H9 (cell line): ENCODE measurements at regions not wholly inside any gene's neighbourhood (a gene's known extent, or its start where the extent isn't known, plus 50 kb on each side); places are given as distances from the start of the nearest gene placed in this dataset.

Experiments
- DNase-seq: peaks from one replicate; pipeline ENCODE4 v3.0.0-alpha.2; 2017
- H2AFZ ChIP-seq: one replicate; pipeline ENCODE4 v1.6.1; 2013; ENCODE audit warnings: mild to moderate bottlenecking, low read length, control low read depth, moderate library complexity
- H2AK5ac ChIP-seq: 2 replicates; pipeline ENCODE4 v1.6.1; 2013; ENCODE audit warnings: low read length, control low read depth, mixed read lengths; ENCODE audit not compliant: insufficient read length
- H2BK120ac ChIP-seq: one replicate; pipeline ENCODE4 v1.6.1; 2013; ENCODE audit warnings: low read depth, mild to moderate bottlenecking, low read length, control low read depth, inconsistent platforms; ENCODE audit not compliant: poor library complexity, severe bottlenecking
- H2BK12ac ChIP-seq: 2 replicates; pipeline ENCODE4 v1.6.1; 2013; ENCODE audit warnings: low read length, control low read depth, mixed read lengths, low read depth; ENCODE audit not compliant: insufficient read length
- H2BK15ac ChIP-seq: 2 replicates; pipeline ENCODE4 v1.6.1; 2013; ENCODE audit warnings: low read depth, low read length, control low read depth
- H2BK20ac ChIP-seq: one replicate; pipeline ENCODE4 v1.6.1; 2013; ENCODE audit warnings: low read depth, mild to moderate bottlenecking, low read length, control low read depth, inconsistent platforms; ENCODE audit not compliant: poor library complexity, severe bottlenecking
- H2BK5ac ChIP-seq: 2 replicates; pipeline ENCODE4 v1.6.1; 2013; ENCODE audit warnings: low read length, control low read depth, mixed read lengths; ENCODE audit not compliant: insufficient read length
- H3K14ac ChIP-seq: 2 replicates; pipeline ENCODE4 v1.6.1; 2013; ENCODE audit warnings: low read length, control low read depth; ENCODE audit not compliant: insufficient read depth
- H3K18ac ChIP-seq: 2 replicates; pipeline ENCODE4 v1.6.1; 2013; ENCODE audit warnings: low read depth, mild to moderate bottlenecking, mixed read lengths, low read length, control low read depth; ENCODE audit not compliant: insufficient read length
- H3K23ac ChIP-seq: 2 replicates; pipeline ENCODE4 v1.6.1; 2013; ENCODE audit warnings: low read length, control low read depth, mixed read lengths, low read depth; ENCODE audit not compliant: insufficient read length
- H3K23me2 ChIP-seq: 2 replicates; pipeline ENCODE4 v1.6.1; 2013; ENCODE audit warnings: low read depth, mild to moderate bottlenecking, mixed read lengths, low read length, control low read depth; ENCODE audit not compliant: insufficient read length, poor library complexity, severe bottlenecking
- H3K27ac ChIP-seq: 2 replicates; pipeline ENCODE4 v1.5.1; 2013; ENCODE audit warnings: low read length, control low read depth, mixed read lengths, low read depth; ENCODE audit not compliant: insufficient read length
- H3K27me3 ChIP-seq: 2 replicates; pipeline ENCODE4 v1.6.1; 2013; ENCODE audit warnings: low read length, control low read depth, inconsistent platforms; ENCODE audit not compliant: insufficient read depth
- H3K4ac ChIP-seq: 2 replicates; pipeline ENCODE4 v1.6.1; 2013; ENCODE audit warnings: low read depth, mild to moderate bottlenecking, control low read depth, inconsistent platforms, low read length, moderate library complexity
- H3K4me1 ChIP-seq: 2 replicates; pipeline ENCODE4 v1.6.1; 2013; ENCODE audit warnings: low read length, control low read depth, inconsistent platforms; ENCODE audit not compliant: insufficient read depth
- H3K4me2 ChIP-seq: 2 replicates; pipeline ENCODE4 v1.6.1; 2013; ENCODE audit warnings: low read length, control low read depth, mixed read lengths; ENCODE audit not compliant: insufficient read length, insufficient read depth
- H3K56ac ChIP-seq: 2 replicates; pipeline ENCODE4 v1.6.1; 2013; ENCODE audit warnings: low read depth, mild to moderate bottlenecking, mixed read lengths, low read length, control low read depth; ENCODE audit not compliant: insufficient read length
- H3K79me1 ChIP-seq: 2 replicates; pipeline ENCODE4 v1.6.1; 2013; ENCODE audit warnings: low read depth, mild to moderate bottlenecking, moderate library complexity, low read length, control low read depth, inconsistent platforms; ENCODE audit not compliant: insufficient read depth, poor library complexity, severe bottlenecking
- H3K79me2 ChIP-seq: 2 replicates; pipeline ENCODE4 v1.6.1; 2013; ENCODE audit warnings: low read length, control low read depth, inconsistent platforms; ENCODE audit not compliant: insufficient read depth
- H3K9ac ChIP-seq: 2 replicates; pipeline ENCODE4 v1.6.1; 2013; ENCODE audit warnings: low read length, control low read depth, mixed read lengths; ENCODE audit not compliant: insufficient read length; ENCODE audit errors: extremely low read depth
- H3K9me3 ChIP-seq: one replicate; pipeline ENCODE4 v1.6.1; 2013; ENCODE audit warnings: low read depth, low read length, inconsistent platforms; ENCODE audit not compliant: control insufficient read depth
- H3T11ph ChIP-seq: one replicate; pipeline ENCODE4 v1.6.1; 2013; ENCODE audit warnings: mild to moderate bottlenecking, low read length, control low read depth, inconsistent platforms
- H4K20me1 ChIP-seq: one replicate; pipeline ENCODE4 v1.6.1; 2013; ENCODE audit not compliant: control insufficient read depth, insufficient read length, insufficient read depth
- H4K5ac ChIP-seq: 2 replicates; pipeline ENCODE4 v1.6.1; 2013; ENCODE audit warnings: low read depth, mild to moderate bottlenecking, mixed read lengths, low read length, control low read depth; ENCODE audit not compliant: insufficient read length
- H4K8ac ChIP-seq: replicated peaks from 2 replicates; pipeline ENCODE4 v1.6.1; 2013; ENCODE audit warnings: low read length, control low read depth, mixed read lengths, low read depth; ENCODE audit not compliant: insufficient read length
- H4K91ac ChIP-seq: 2 replicates; pipeline ENCODE4 v1.6.1; 2013; ENCODE audit warnings: low read depth, mild to moderate bottlenecking, moderate library complexity, mixed read lengths, low read length, control low read depth; ENCODE audit not compliant: insufficient read length
- H3K27ac Mint-ChIP-seq, 3 experiments: 2 replicates in 2 of 3; 3 replicates in 1 of 3; pipeline ENCODE4 v1.8.0; 2020 to 2021; ENCODE audit warnings: mixed read lengths in 3 of 3, mild to moderate bottlenecking in 1 of 3, moderate library complexity in 1 of 3
- H3K27me3 Mint-ChIP-seq: 2 replicates; pipeline ENCODE4 v1.8.0; 2021; ENCODE audit warnings: low read depth, mild to moderate bottlenecking, moderate library complexity, mixed read lengths
- H3K36me3 Mint-ChIP-seq, 3 experiments: 2 replicates in 2 of 3; 3 replicates in 1 of 3; pipeline ENCODE4 v1.8.0; 2020 to 2021; ENCODE audit warnings: low read depth in 3 of 3, mixed read lengths in 3 of 3; ENCODE audit not compliant: insufficient read depth in 1 of 3
- H3K4me1 Mint-ChIP-seq, 2 experiments: 2 replicates each; pipeline ENCODE4 v1.8.0; 2020; ENCODE audit warnings: mixed read lengths in 2 of 2
- H3K4me3 Mint-ChIP-seq, 2 experiments: 2 replicates in 1 of 2; 3 replicates in 1 of 2; pipeline ENCODE4 v1.8.0; 2020 to 2021; ENCODE audit warnings: mild to moderate bottlenecking in 2 of 2, mixed read lengths in 2 of 2, moderate library complexity in 1 of 2
- H3K9me3 Mint-ChIP-seq, 2 experiments: 2 replicates in 1 of 2; 3 replicates in 1 of 2; pipeline ENCODE4 v1.8.0; 2020; ENCODE audit warnings: mild to moderate bottlenecking in 2 of 2, mixed read lengths in 2 of 2, moderate library complexity in 1 of 2
- WGBS: extraction: QIAGEN DNeasy Blood & Tissue Kit; methylation state at CpG from one replicate; pipeline ENCODE4 v1.1.7; 2013; ENCODE audit warnings: missing lambda C conversion rate, low lambda C conversion rate, mixed read lengths; ENCODE audit not compliant: insufficient read length; ENCODE audit errors: extremely low coverage; 5-methylcytosine and 5-hydroxymethylcytosine counted together
- TF ChIP-seq, protein P1 (sequence below): fragments of 200-600 bp; sonication (generic); conservative IDR thresholded peaks from 3 replicates; pipeline ENCODE4 v1.8.0; 2021; ENCODE audit warnings: antibody characterized with exemption, mild to moderate bottlenecking

DNA sequence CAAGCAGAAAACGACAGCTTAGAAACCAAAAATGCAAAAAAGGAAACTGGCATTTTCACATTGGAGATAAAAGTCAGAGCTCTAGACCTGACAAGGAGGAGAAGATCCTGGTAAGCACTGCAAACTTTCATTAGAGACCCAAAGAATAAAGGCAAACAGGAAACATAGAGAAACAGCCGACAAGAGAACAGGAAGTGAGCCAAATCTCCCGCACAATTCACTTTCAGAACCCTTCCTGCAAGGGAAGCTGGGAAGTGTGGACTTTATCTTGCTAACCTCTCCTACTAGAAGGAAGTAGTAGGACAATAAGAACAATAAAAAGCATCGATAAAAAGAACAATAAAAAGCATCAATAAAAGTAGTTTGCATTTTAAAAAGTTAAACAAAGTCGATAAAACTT, 417.8 kb upstream of the SPHKAP start:
- Mint-ChIP-seq H3K9me3 (no peaks in the 10 kb centered on the region), H3K36me3 (no peaks in the 10 kb centered on the region), H3K27me3 (no peaks in the 10 kb centered on the region), H3K4me3 (no peak overlapping the region), H3K27ac (no peak overlapping the region), H3K4me1 (no peaks in the 10 kb centered on the region)
- H2BK12ac ChIP-seq, result no peak overlapping the region
- no CpG with 5 or more reads among the region's 5 CpGs for WGBS
- no peaks in the 10 kb centered on the region for H3K79me2 ChIP-seq
- H3K56ac ChIP-seq, result no peak overlapping the region
- no peak overlapping the region for H2BK5ac ChIP-seq
- DNase-seq, result no peak
- H3K27me3 ChIP-seq, result no peaks in the 10 kb centered on the region
- no peak overlapping the region for H2AFZ ChIP-seq
- H3T11ph ChIP-seq, result no peak overlapping the region
- no peak overlapping the region for H3K23ac ChIP-seq
- no peaks in the 10 kb centered on the region for H3K79me1 ChIP-seq
- H3K23me2 ChIP-seq, result no peaks in the 10 kb centered on the region
- H3K4me2 ChIP-seq, result no peak overlapping the region
- H3K9me3 ChIP-seq, result no peaks in the 10 kb centered on the region
- H3K18ac ChIP-seq, result no peak overlapping the region
- H3K4me1 ChIP-seq, result no peaks in the 10 kb centered on the region
- H4K91ac ChIP-seq, result no peak overlapping the region
- no peak overlapping the region for H3K9ac ChIP-seq
- H2BK120ac ChIP-seq, result no peak overlapping the region
- H4K20me1 ChIP-seq, result no peaks in the 10 kb centered on the region
- TF ChIP-seq, protein P1, sequence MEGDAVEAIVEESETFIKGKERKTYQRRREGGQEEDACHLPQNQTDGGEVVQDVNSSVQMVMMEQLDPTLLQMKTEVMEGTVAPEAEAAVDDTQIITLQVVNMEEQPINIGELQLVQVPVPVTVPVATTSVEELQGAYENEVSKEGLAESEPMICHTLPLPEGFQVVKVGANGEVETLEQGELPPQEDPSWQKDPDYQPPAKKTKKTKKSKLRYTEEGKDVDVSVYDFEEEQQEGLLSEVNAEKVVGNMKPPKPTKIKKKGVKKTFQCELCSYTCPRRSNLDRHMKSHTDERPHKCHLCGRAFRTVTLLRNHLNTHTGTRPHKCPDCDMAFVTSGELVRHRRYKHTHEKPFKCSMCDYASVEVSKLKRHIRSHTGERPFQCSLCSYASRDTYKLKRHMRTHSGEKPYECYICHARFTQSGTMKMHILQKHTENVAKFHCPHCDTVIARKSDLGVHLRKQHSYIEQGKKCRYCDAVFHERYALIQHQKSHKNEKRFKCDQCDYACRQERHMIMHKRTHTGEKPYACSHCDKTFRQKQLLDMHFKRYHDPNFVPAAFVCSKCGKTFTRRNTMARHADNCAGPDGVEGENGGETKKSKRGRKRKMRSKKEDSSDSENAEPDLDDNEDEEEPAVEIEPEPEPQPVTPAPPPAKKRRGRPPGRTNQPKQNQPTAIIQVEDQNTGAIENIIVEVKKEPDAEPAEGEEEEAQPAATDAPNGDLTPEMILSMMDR, result no peak
- H2BK15ac ChIP-seq, result no peak overlapping the region
- no peak overlapping the region for H2BK20ac ChIP-seq
- no peak overlapping the region for H3K4ac ChIP-seq
- no peak overlapping the region for H4K5ac ChIP-seq
- H3K14ac ChIP-seq, result no peak overlapping the region
- no peak overlapping the region for H2AK5ac ChIP-seq
- no peak overlapping the region for H4K8ac ChIP-seq
- no peak overlapping the region for H3K27ac ChIP-seq
